ENCODE measurements at regions not wholly inside any gene's neighbourhood (a gene's known extent, or its start where the extent isn't known, plus 50 kb on each side); places are given as distances from the start of the nearest gene placed in this dataset.
"Not testable (repeated sequence)": the region's sequence is repeated elsewhere in the genome, so short reads cannot be mapped to it uniquely, and the experiment has no call there.

GRCh38 chr1:88455621-88456256, 228.3 kb upstream of the PKN2 start:
- DNase-seq, result no peak

- no peak for DNase-seq
Observed at GRCh38 chr1:88457197-88457596, 226.9 kb upstream of the PKN2 start.

DNA sequence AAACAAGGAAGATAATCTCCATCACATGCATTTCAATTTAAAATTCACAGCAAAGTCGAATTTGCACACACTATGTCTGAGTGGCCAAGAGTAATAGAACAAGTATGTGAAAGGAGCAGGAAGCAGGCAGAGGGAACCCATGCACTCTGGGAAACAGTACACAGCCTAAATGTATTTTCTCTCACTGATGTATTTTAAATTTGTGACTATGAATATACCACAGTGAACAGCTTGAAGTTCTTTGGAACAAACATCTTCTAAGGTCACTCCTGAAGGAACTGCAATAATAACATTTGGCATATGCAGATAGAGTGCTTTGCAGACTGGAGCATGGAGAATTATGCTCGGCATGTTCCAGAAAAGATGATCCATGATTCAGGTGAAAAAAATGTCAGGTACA, 223.1 kb upstream of the PKN2 start:
- no peak for DNase-seq

DNA sequence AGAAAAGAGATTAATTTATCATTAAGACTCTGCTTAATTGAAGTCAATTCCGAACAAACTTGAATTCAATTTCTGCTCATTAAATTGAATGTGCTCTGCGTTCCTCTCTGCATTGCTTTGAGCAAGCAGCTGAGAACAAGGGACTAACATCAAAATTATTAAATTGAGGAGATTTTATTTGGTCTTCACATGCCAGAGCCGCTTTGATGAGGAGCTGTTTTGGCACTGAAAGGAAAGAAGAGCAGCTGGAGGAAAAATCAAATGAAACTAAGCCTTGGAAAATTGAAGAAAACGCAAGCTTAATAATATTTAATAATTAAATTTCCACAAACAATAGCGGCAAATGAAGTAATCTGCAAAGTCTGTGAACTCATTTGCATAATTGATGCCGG, 222.0 kb upstream of the PKN2 start:
- no peak for DNase-seq

GRCh38 chr1:88462488-88463261, 221.4 kb upstream of the PKN2 start:
- no peak for DNase-seq

- DNase-seq, result no peak
Observed at GRCh38 chr1:88463401-88463985, 220.6 kb upstream of the PKN2 start.

- no peak for DNase-seq
Observed at GRCh38 chr1:88466011-88466410, 218.1 kb upstream of the PKN2 start.

DNA sequence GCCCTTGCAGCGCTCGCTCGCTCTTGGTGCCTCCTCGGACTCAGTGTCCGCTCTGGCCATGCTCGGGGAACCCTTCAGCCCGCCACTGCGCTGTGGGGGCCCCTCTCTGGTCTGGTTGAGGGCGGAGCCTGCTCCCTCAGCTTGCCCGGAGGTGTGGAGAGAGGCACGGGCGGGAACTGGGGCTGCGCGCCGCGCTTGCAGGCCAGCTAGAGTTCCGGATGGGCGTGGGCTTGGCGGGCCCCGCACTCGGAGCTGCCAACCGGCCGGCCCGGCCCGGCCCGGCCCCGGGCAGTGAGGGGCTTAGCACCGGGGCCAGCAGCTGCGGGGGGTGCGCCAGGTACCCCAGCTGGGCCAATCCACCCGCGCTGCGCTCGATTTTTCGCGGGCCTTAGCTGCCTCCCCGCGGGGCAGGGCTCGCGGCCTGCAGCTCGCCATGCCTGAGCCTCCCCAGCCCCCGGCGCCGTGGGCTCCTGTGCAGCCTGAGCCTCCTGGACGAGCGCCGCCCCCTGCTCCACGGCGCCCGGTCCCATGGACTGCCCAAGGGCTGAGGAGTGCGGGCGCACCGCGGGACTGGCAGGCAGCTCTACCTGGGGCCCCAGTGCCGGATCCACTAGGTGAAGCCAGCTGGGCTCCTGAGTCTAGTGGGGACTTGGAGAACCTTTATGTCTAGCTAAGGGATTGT, 217.0 kb upstream of the PKN2 start:
- DNase-seq, result no peak

DNA sequence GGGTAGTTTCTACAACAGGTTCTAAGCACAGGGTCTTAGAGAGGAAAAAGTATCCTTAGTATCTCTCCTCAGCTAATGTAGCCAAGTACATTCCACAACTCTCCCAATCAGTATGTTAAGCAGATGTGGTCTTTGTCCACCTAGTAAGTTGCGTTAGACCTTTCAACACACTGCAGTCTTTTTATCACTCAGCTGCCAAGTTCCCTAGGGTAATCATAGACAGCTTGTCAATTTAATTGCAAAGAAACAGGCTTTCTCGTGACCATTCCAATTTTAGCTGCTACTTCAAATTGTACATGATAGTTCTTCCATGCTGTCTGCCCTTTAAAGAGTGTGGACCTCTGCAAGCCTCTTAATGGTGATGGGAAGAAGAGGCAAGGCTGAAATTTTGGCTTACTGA, 211.8 kb upstream of the PKN2 start:
- DNase-seq, result no peak

GRCh38 chr1:88472714-88473113, 211.4 kb upstream of the PKN2 start:
- DNase-seq, result no peak

DNA sequence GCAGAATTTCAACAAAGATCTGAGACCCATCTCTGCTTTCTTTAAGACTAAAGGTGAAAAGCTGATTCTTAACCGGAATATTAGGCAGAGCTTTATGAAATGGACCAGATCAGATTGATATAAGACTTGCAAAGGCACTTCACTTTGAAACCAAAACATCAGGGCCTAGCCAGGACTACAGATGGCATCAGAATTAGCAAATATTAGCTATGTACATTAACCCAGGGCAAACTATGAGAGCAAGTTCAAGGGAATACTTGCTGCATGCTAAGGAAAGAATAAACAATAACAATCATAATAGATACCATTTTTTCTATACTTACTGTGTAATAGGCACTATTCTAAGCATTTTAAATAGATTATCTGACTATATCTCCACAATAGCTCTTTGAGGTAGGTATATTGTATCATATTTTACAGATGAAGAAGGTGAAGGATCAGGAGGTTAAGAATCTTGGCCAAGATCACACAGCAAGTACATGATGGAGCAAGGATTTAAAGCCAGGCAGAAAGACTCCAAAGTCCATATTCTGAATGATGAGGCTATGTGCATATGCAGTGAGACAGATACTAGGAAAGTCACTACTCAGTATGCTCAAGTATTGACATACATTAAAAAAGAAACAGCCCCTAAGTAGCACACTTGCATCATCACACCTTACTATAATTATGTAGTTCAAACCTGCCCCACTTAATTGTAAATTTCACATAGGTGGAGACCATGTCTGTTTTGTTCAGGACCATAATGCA, 209.3 kb upstream of the PKN2 start:
- no peak for DNase-seq

DNA sequence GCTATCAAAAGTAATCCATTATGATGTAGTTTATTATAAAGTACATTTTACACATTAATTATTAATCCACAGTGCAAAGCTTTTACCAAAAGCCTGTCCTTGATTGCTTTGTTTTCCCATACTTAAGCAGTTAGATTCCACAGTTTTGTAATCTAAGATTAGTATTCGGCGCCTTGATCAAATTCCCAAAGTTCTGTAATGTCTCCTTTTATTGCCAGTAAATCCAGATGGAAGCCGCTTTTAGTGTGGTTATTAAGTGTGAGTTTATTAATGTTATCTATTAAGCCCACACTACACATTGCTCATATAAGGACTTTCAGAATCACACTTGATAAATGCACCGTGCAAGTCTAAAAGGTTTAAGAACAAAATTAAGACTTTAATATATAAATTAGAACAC, 199.2 kb upstream of the PKN2 start:
- DNase-seq, result no peak

GRCh38 chr1:88488237-88488636, 195.8 kb upstream of the PKN2 start:
- no peak for DNase-seq

DNA sequence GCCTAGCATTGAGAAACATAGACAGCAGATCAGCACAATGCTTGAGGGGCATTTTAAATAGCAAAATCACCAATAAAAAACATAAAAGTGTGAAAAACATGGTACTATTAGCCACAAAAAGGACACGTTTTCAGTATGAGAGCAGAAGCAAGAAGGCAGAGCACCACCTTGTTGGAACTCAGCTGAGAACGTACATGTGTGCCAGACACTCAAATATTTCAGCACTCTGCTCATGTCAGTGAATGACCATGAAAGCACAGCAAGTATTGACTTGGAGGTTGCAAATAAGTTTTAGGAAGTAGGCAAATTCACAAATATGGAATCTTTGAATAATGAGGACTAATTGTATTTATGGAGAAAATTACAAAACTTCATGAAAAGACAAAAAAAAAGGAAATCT, 193.4 kb upstream of the PKN2 start:
- no peak for DNase-seq

DNA sequence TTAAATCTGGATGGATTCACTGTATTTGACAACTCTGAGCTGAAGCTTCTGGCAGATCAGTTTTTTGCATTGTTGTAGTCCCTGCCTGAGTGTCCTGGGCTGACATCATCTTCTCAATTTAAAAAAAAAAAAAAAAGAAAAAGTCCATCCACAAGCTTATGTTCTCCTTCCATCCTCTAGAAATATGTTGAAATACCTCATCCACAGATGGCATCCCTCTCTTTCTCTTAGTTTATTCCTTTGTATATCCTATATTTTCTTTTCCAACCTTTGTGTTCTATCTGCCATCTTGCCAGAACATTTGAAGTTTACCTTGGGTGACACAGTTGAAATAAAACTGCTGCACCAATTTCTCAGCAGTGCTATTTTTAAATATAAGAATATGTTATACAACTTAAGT, 184.4 kb upstream of the PKN2 start:
- DNase-seq, result no peak

DNA sequence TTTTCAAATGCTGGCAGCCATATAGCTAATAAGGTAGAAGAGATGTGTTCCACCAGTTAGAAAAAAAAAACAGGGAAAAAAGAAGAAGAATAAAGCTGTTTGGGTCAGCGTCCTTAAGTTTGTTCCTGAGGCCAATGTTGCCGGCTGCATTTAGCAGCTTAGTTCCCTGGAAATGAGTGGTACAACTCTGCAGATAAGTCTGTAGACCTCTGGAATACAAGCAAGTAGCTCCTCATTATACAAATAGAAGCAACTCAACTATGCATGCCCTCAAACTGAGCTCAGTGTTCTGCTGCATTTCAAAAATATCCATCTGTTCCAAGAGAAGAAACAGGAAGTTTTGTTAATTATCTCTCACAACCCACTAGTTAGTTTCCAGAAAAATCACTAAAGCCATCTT, 181.2 kb upstream of the PKN2 start:
- no peak for DNase-seq

DNA sequence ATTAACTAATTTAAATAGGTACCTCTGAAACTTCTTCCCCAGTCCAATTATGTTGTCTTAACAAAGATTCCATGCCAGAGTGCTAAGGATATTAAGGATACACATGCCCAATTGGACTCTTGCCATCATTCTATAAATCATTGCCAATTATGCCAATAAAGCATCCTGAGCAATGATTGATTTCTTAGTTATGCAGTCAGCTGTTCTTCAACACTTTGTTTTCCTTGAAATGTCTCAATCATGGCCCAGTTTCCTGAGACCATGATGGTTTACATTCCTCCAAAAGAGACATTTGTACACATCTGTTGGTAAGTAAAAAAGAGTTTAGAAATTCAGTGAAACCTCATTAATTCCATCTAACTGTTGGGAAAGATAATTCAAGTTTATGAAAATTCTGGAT, 180.4 kb upstream of the PKN2 start:
- DNase-seq, result no peak

- DNase-seq, result no peak
Observed at GRCh38 chr1:88504601-88505000, 179.5 kb upstream of the PKN2 start.

GRCh38 chr1:88509379-88509778, 174.7 kb upstream of the PKN2 start:
- DNase-seq, result no peak

- no peak for DNase-seq
Observed at GRCh38 chr1:88514544-88515060, 169.5 kb upstream of the PKN2 start.

GRCh38 chr1:88517499-88517898, 166.6 kb upstream of the PKN2 start:
- DNase-seq, result not testable (repeated sequence)

DNA sequence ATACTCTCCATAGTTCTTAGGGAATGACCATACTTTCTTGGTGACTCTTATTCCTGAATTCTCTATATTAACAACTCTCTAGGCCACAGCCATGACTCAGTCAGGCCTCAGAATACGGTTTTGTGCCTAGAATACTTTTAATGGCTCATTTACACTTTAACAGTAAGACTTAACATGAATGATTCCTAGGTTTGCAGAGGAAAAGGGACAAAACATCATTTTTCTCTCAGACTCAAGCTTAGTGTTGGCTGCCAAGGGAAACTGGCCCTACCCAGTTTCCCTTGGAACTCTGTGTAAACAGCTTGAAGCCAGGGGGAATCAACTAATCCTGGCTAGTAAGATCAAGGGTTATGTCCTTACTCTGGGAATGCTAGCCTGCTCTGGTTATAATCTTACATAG, 164.9 kb upstream of the PKN2 start:
- no peak for DNase-seq
